ENCODE measurements at regions not wholly inside any gene's neighbourhood (a gene's known extent, or its start where the extent isn't known, plus 50 kb on each side); places are given as distances from the start of the nearest gene placed in this dataset.

DNA sequence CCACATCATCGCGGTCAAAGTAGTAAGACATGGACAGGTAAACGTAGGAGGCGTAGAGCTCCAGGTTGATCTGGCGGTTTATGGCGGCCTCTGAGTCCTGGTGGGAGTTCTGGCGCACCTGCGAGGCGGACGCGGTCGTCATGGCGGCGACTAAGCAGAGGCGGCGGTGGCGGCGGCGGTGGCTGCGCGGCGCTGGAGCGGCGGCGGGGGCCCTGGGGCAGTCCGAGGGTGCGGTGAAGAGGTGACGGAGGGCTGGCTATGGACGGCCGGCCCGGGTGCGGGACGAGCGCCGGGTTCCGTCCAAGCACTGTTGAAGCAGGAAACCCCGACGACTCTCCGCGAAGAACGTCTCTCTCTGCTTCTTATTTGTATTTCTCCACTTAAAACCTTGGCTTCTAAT is 484.3 kb upstream of the SGCG start:
- Histone ChIP-seq H3K4me1 (ENCODE audit: control insufficient read depth in 2 of 2, insufficient read depth in 2 of 2, low read length in 2 of 2) (no peaks in the 10 kb centered on the region), H3K9ac (ENCODE audit: low read depth in 1 of 2, low read length in 2 of 2) (no peak overlapping the region), H3K4me3 (ENCODE audit: low read length in 2 of 2) (no peak overlapping the region), H3K36me3 (ENCODE audit: control insufficient read depth in 2 of 2, insufficient read depth in 2 of 2, low read length in 2 of 2) (no peaks in the 10 kb centered on the region), H3K27ac (ENCODE audit: low read depth in 2 of 2, low read length in 2 of 2) (no peak overlapping the region), H3K9me3 (ENCODE audit: control insufficient read depth in 2 of 2, low read length in 2 of 2) (peaks cover 2 to 4% of the 10 kb centered on the region in 2 donors), H3K27me3 (ENCODE audit: control insufficient read depth in 2 of 2, insufficient read depth in 2 of 2, low read length in 2 of 2) (no peaks in the 10 kb centered on the region)

DNA sequence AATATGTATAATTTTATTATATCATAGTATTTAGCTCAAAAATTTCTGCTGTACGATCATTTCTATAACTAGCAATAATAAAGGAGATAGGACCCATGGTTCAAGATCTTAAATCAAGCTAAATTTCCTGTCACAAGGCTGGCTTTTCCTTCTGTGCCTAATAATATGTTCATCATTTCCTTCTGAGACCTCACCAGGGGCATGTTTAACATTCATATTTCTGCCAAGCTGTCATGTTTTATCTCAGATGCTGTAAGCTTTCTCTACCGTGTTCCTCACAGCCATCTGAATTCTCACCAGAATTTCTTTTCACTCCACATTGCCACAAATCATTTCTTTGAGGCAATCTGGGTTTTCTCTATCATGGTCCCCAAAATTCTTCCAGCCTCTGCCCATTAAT is 482.3 kb upstream of the SGCG start:
- Histone ChIP-seq H3K36me3 (ENCODE audit: control insufficient read depth in 2 of 2, insufficient read depth in 2 of 2, low read length in 2 of 2) (no peaks in the 10 kb centered on the region), H3K4me3 (ENCODE audit: low read length in 2 of 2) (no peak overlapping the region), H3K4me1 (ENCODE audit: control insufficient read depth in 2 of 2, insufficient read depth in 2 of 2, low read length in 2 of 2) (no peaks in the 10 kb centered on the region), H3K27ac (ENCODE audit: low read depth in 2 of 2, low read length in 2 of 2) (no peak overlapping the region), H3K9ac (ENCODE audit: low read depth in 1 of 2, low read length in 2 of 2) (no peak overlapping the region), H3K9me3 (ENCODE audit: control insufficient read depth in 2 of 2, low read length in 2 of 2) (peaks cover 0 to 4% of the 10 kb centered on the region in 2 donors), H3K27me3 (ENCODE audit: control insufficient read depth in 2 of 2, insufficient read depth in 2 of 2, low read length in 2 of 2) (no peaks in the 10 kb centered on the region)

DNA sequence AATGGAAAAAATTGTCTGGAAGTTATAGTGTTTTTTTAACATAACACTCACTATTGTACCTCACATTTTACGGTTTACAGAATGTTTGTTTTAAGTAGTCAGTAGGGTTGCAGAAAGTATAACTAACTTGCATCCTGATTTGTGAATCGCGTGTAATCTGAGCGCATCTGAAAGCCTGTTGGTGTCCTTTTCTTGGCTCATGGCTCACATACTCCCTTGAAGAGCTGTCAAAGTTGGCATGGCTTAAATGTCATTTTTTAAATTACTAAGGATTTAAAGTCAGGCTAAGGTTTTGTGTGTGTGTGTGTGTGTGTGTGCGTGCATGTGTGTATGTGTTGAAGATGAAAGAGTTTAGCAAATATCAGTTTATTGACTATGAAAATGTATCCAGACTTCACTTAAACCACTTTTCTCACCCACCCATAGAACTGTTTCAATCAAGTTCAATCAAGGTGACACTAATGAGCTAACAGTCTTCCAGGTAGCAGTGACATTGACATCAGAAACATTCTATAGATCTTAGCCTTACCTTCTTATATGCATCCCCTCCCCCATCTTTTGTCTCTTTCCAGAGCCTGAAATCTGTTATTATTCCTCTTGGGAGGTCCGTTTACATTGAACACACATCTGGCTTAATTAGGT is 480.4 kb upstream of the SGCG start:
- H3K9me3 ChIP-seq (ENCODE audit: control insufficient read depth in 2 of 2, low read length in 2 of 2), result no peaks in the 10 kb centered on the region
- no peaks in the 10 kb centered on the region for H3K4me1 ChIP-seq (ENCODE audit: control insufficient read depth in 2 of 2, insufficient read depth in 2 of 2, low read length in 2 of 2)
- H3K27me3 ChIP-seq (ENCODE audit: control insufficient read depth in 2 of 2, insufficient read depth in 2 of 2, low read length in 2 of 2), result no peaks in the 10 kb centered on the region
- H3K9ac ChIP-seq (ENCODE audit: low read depth in 1 of 2, low read length in 2 of 2), result no peak overlapping the region
- H3K4me3 ChIP-seq (ENCODE audit: low read length in 2 of 2), result no peak overlapping the region
- no peaks in the 10 kb centered on the region for H3K36me3 ChIP-seq (ENCODE audit: control insufficient read depth in 2 of 2, insufficient read depth in 2 of 2, low read length in 2 of 2)
- H3K27ac ChIP-seq (ENCODE audit: low read depth in 2 of 2, low read length in 2 of 2), result no peak overlapping the region

DNA sequence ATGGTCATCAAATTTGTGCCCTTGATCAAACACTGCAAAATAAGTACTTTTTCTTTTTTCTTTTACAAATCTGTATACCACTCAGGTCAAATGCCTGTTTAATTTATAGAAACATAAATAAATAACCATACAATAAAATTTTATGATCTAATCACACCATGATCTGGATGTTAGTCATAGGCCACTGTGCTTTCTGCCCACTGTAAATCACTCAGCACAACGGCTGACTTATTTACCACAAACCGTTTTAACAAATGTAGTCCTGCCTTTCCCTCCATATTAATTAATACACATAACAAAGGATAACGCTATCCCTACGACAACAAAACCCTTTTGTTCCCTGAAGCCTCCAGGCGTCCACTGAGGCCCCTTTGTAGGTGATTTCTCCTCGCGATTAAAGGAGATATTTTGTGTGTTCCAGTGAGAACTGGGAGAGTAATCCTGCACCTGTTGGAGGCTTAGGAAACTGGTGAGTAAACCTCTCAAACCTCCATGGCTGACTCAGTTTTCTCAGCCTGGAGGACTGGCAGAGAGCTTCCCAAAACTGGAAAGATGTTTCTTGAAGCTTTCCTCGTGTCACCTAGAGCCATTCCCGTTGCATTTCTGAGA is 477.1 kb upstream of the SGCG start:
- H3K9me3 ChIP-seq (ENCODE audit: control insufficient read depth in 2 of 2, low read length in 2 of 2), result no peaks in the 10 kb centered on the region
- H3K4me3 ChIP-seq (ENCODE audit: low read length in 2 of 2), result no peak overlapping the region
- no peaks in the 10 kb centered on the region for H3K36me3 ChIP-seq (ENCODE audit: control insufficient read depth in 2 of 2, insufficient read depth in 2 of 2, low read length in 2 of 2)
- H3K4me1 ChIP-seq (ENCODE audit: control insufficient read depth in 2 of 2, insufficient read depth in 2 of 2, low read length in 2 of 2), result no peaks in the 10 kb centered on the region
- no peaks in the 10 kb centered on the region for H3K27me3 ChIP-seq (ENCODE audit: control insufficient read depth in 2 of 2, insufficient read depth in 2 of 2, low read length in 2 of 2)
- no peak overlapping the region for H3K27ac ChIP-seq (ENCODE audit: low read depth in 2 of 2, low read length in 2 of 2)
- no peak overlapping the region for H3K9ac ChIP-seq (ENCODE audit: low read depth in 1 of 2, low read length in 2 of 2)

DNA sequence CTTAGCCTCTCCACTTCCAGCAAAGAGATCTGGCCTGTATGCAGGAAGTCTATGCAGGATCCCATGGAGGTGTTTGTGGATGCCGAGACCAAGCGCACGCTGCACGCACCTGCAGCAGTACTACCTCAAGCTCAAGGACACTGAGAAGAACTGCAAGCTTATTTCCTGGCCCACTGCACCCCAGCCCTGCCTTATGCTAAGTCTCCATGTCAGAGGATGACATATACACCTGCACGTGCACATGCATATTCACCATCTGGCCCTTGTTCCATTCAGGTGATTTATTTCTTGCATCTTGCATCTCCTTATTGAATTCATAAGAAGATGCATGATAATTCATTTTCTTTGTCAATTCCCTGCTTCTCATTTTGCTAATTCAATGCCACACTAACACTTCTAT is 472.8 kb upstream of the SGCG start:
- Histone ChIP-seq H3K9me3 (ENCODE audit: control insufficient read depth in 2 of 2, low read length in 2 of 2) (no peaks in the 10 kb centered on the region), H3K36me3 (ENCODE audit: control insufficient read depth in 2 of 2, insufficient read depth in 2 of 2, low read length in 2 of 2) (no peaks in the 10 kb centered on the region), H3K27me3 (ENCODE audit: control insufficient read depth in 2 of 2, insufficient read depth in 2 of 2, low read length in 2 of 2) (no peaks in the 10 kb centered on the region), H3K4me3 (ENCODE audit: low read length in 2 of 2) (no peak overlapping the region), H3K27ac (ENCODE audit: low read depth in 2 of 2, low read length in 2 of 2) (no peak overlapping the region), H3K4me1 (ENCODE audit: control insufficient read depth in 2 of 2, insufficient read depth in 2 of 2, low read length in 2 of 2) (no peaks in the 10 kb centered on the region), H3K9ac (ENCODE audit: low read depth in 1 of 2, low read length in 2 of 2) (no peak overlapping the region)

DNA sequence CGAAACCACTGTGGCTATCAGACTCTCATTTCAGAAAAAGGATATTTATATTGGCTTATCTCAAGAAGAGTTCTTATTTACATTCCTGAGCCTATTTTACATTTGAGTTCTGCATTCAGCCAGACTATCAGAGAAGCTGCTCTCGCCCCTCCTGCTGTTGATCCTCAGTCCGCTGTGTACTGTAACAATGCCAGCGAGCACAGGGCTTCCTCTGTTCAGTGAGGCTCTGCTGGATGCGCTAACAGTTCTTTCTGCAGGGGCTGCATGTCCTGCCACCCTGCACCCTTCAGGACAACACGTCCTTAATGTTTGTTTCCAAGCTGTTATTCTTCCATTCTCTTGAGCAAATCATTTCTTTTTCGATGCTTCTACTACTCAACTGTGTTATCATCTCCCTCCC is 463.7 kb upstream of the SGCG start:
- no peaks in the 10 kb centered on the region for H3K27me3 ChIP-seq (ENCODE audit: control insufficient read depth in 2 of 2, insufficient read depth in 2 of 2, low read length in 2 of 2)
- H3K27ac ChIP-seq (ENCODE audit: low read depth in 2 of 2, low read length in 2 of 2), result no peak overlapping the region
- H3K4me3 ChIP-seq (ENCODE audit: low read length in 2 of 2), result no peak overlapping the region
- no peak overlapping the region for H3K9ac ChIP-seq (ENCODE audit: low read depth in 1 of 2, low read length in 2 of 2)
- H3K9me3 ChIP-seq (ENCODE audit: control insufficient read depth in 2 of 2, low read length in 2 of 2), result no peaks in the 10 kb centered on the region
- no peaks in the 10 kb centered on the region for H3K36me3 ChIP-seq (ENCODE audit: control insufficient read depth in 2 of 2, insufficient read depth in 2 of 2, low read length in 2 of 2)
- H3K4me1 ChIP-seq (ENCODE audit: control insufficient read depth in 2 of 2, insufficient read depth in 2 of 2, low read length in 2 of 2), result no peaks in the 10 kb centered on the region

DNA sequence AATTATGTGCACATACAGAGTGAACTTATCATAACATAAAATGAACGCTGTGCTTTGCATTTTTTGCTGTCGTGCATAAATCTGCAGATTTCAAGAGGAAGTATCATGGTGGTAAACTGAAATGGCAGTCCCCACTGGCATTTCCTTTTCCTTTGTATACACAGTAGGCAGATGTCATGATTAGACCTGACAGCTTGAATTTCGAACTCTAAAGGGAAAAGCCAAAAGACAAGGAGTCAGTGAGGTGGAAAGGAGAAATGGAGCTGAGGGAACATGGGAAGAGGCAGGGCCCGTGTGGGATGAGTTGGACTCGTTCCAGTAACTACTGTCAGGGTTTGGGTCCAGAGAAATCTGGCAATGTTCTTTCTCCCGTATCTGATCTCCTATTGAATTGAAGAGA is 454.1 kb upstream of the SGCG start:
- H3K36me3 ChIP-seq (ENCODE audit: control insufficient read depth in 2 of 2, insufficient read depth in 2 of 2, low read length in 2 of 2), result no peaks in the 10 kb centered on the region
- H3K9ac ChIP-seq (ENCODE audit: low read depth in 1 of 2, low read length in 2 of 2), result no peak overlapping the region
- no peak overlapping the region for H3K4me3 ChIP-seq (ENCODE audit: low read length in 2 of 2)
- no peaks in the 10 kb centered on the region for H3K9me3 ChIP-seq (ENCODE audit: control insufficient read depth in 2 of 2, low read length in 2 of 2)
- no peaks in the 10 kb centered on the region for H3K4me1 ChIP-seq (ENCODE audit: control insufficient read depth in 2 of 2, insufficient read depth in 2 of 2, low read length in 2 of 2)
- H3K27me3 ChIP-seq (ENCODE audit: control insufficient read depth in 2 of 2, insufficient read depth in 2 of 2, low read length in 2 of 2), result no peaks in the 10 kb centered on the region
- no peak overlapping the region for H3K27ac ChIP-seq (ENCODE audit: low read depth in 2 of 2, low read length in 2 of 2)

DNA sequence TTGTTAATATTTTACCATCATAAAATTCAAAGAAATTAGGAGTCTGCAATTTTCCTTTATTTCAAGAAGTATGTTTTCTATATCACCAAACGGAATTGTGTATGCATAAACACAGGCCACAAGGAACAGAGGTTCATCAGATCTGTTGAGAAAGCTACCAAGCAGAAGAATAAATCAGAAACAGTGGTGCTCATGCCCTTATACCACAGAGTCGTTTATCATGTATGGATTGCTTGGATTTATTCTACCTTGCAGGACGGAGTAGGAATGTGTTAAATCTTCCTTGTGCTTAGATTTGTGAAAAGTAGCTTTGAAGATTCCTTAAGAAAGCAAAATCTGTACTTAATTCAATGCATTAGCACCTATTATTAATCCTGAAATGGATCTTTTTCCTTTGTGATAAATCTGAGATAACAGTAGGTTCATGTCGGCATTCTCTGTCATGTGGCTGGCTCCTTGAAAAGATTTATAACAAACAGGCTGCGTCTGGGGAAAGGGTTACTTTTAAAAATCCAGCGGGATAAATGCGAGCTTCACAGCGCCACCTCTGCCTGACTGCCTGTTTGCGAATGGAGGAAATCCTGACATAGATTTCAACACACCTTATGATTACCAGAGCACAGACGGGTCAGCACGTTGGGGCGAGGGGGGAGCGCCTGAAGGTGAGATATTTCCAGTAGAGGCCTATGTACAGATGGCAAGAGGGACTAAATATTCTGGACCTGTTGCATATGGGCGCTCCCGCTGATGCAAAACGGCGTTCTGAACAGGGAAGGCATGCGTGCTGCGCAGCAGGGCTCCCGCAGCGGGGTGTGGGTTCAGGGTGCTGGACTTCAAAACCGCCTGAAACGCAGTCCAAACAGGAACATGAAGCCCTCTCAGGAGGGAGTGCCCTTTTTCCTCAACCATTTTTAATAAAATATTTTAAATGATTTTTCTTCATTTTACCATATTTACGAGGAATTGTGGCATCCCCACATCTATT is 445.5 kb upstream of the SGCG start:
- no peaks in the 10 kb centered on the region for H3K9me3 ChIP-seq (ENCODE audit: control insufficient read depth in 2 of 2, low read length in 2 of 2)
- no peak overlapping the region for H3K27ac ChIP-seq (ENCODE audit: low read depth in 2 of 2, low read length in 2 of 2)
- no peaks in the 10 kb centered on the region for H3K36me3 ChIP-seq (ENCODE audit: control insufficient read depth in 2 of 2, insufficient read depth in 2 of 2, low read length in 2 of 2)
- H3K4me1 ChIP-seq (ENCODE audit: control insufficient read depth in 2 of 2, insufficient read depth in 2 of 2, low read length in 2 of 2), result no peaks in the 10 kb centered on the region
- H3K4me3 ChIP-seq (ENCODE audit: low read length in 2 of 2), result no peak overlapping the region
- no peaks in the 10 kb centered on the region for H3K27me3 ChIP-seq (ENCODE audit: control insufficient read depth in 2 of 2, insufficient read depth in 2 of 2, low read length in 2 of 2)
- H3K9ac ChIP-seq (ENCODE audit: low read depth in 1 of 2, low read length in 2 of 2), result no peak overlapping the region

DNA sequence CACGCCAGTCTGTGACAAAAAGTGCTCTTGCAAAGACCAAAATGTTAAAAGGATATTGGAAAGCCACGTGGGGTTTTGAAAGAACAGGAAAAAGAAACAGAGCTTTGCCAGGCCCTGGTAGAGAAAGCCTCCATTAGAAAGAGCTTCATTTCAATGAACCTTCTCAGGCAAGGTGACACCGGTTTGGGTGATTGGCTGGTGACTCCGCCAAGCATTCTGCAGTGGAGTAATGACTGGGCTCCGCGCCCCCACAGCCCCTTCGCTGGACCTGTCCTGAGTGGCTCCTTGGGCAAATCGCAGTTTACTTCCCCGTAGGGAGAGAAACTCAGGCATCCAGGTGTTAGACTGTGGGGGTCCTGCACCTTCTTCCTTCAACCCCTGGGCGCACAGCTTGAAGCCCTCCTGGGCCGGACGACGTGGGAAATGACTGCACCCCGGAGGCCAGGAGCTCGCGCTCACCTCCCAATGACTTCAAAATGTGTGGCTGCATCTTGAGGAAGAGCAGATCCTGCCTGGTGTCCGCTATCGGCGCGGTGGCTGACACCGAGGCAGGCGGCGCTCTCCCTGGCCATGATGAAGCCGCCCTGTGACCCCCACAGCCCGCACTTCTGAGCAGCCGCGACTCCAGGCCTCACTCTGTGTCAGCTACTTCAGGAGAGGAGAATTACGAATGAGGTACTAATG is 444.6 kb upstream of the SGCG start:
- no peak overlapping the region for H3K9ac ChIP-seq (ENCODE audit: low read depth in 1 of 2, low read length in 2 of 2)
- no peak overlapping the region for H3K4me3 ChIP-seq (ENCODE audit: low read length in 2 of 2)
- no peaks in the 10 kb centered on the region for H3K4me1 ChIP-seq (ENCODE audit: control insufficient read depth in 2 of 2, insufficient read depth in 2 of 2, low read length in 2 of 2)
- H3K27ac ChIP-seq (ENCODE audit: low read depth in 2 of 2, low read length in 2 of 2), result no peak overlapping the region
- no peaks in the 10 kb centered on the region for H3K36me3 ChIP-seq (ENCODE audit: control insufficient read depth in 2 of 2, insufficient read depth in 2 of 2, low read length in 2 of 2)
- no peaks in the 10 kb centered on the region for H3K27me3 ChIP-seq (ENCODE audit: control insufficient read depth in 2 of 2, insufficient read depth in 2 of 2, low read length in 2 of 2)
- H3K9me3 ChIP-seq (ENCODE audit: control insufficient read depth in 2 of 2, low read length in 2 of 2), result no peaks in the 10 kb centered on the region

DNA sequence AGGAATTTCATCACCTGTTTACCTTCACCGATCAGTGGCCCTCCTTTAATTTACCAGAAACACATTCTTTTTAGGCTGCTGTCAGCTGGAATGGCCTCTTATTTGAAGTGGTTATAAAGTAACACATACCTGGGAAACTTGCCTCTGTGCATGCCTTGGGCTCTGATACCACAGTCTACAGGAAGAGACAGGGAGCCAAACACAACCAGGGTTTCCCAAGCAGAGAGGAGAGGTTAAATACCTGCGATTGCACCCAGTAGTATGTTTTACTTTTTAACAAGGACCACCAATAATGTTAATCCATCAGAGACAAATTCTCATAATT is 444.0 kb upstream of the SGCG start:
- Histone ChIP-seq H3K9ac (ENCODE audit: low read depth in 1 of 2, low read length in 2 of 2) (no peak overlapping the region), H3K4me1 (ENCODE audit: control insufficient read depth in 2 of 2, insufficient read depth in 2 of 2, low read length in 2 of 2) (no peaks in the 10 kb centered on the region), H3K4me3 (ENCODE audit: low read length in 2 of 2) (no peak overlapping the region), H3K27ac (ENCODE audit: low read depth in 2 of 2, low read length in 2 of 2) (no peak overlapping the region), H3K9me3 (ENCODE audit: control insufficient read depth in 2 of 2, low read length in 2 of 2) (no peaks in the 10 kb centered on the region), H3K27me3 (ENCODE audit: control insufficient read depth in 2 of 2, insufficient read depth in 2 of 2, low read length in 2 of 2) (no peaks in the 10 kb centered on the region), H3K36me3 (ENCODE audit: control insufficient read depth in 2 of 2, insufficient read depth in 2 of 2, low read length in 2 of 2) (no peaks in the 10 kb centered on the region)

Data from mucosa of rectum (tissue), 2 donors.